WTC11 (cell line): ENCODE measurements at regions not wholly inside any gene's neighbourhood (a gene's known extent, or its start where the extent isn't known, plus 50 kb on each side); places are given as distances from the start of the nearest gene placed in this dataset.

Experiments
- ATAC-seq: fragments of 200-7000 bp; cut with Tn5 transposase; 2 replicates; pipeline ENCODE4 v1.10.0; 2021; ENCODE audit warnings: mild to moderate bottlenecking, moderate library complexity
- CTCF ChIA-PET: fragments of 300-600 bp; sonication (Branson Sonifier 250); formaldehyde crosslinking; loops from one replicate; lab custom pipeline; 2021; ENCODE audit warnings: antibody characterized with exemption; lab: Charles Lee
- POLR2A ChIA-PET: fragments of 350-600 bp; sonication (Branson Sonifier 250); formaldehyde crosslinking; loops from one replicate; lab custom pipeline; 2021; ENCODE audit warnings: antibody characterized with exemption; lab: Charles Lee
- DNase-seq: peaks from one replicate; pipeline ENCODE4 v3.0.0; 2021; ENCODE audit warnings: low spot score
- H3K27ac Mint-ChIP-seq: 2 replicates; pipeline ENCODE4 v1.8.0; 2021; ENCODE audit warnings: mixed read lengths
- H3K27me3 Mint-ChIP-seq: 2 replicates; pipeline ENCODE4 v1.8.0; 2021; ENCODE audit warnings: low read depth, mild to moderate bottlenecking, moderate library complexity, mixed read lengths
- H3K36me3 Mint-ChIP-seq: 2 replicates; pipeline ENCODE4 v1.8.0; 2021; ENCODE audit warnings: mixed read lengths
- H3K4me1 Mint-ChIP-seq: 2 replicates; pipeline ENCODE4 v1.8.0; 2022; ENCODE audit warnings: mixed read lengths
- H3K4me3 Mint-ChIP-seq: 2 replicates; pipeline ENCODE4 v1.8.0; 2021; ENCODE audit warnings: mild to moderate bottlenecking, moderate library complexity, mixed read lengths
- H3K9me3 Mint-ChIP-seq: 2 replicates; pipeline ENCODE4 v1.8.0; 2021; ENCODE audit warnings: mixed read lengths
- ATF3 ChIP-seq: sonication (generic); formaldehyde crosslinking; conservative IDR thresholded peaks from 2 replicates; pipeline ENCODE4 v1.8.1; 2022; ENCODE audit warnings: mild to moderate bottlenecking, missing genetic modification reagents
- ATF6 ChIP-seq: sonication (generic); formaldehyde crosslinking; IDR thresholded peaks from 2 replicates; pipeline ENCODE4 v1.8.1; 2023; ENCODE audit warnings: mild to moderate bottlenecking, missing genetic modification reagents
- CBFB ChIP-seq: sonication (generic); formaldehyde crosslinking; IDR thresholded peaks from 2 replicates; pipeline ENCODE4 v1.8.1; 2022; ENCODE audit warnings: mild to moderate bottlenecking, low read depth, missing genetic modification reagents
- CTCF ChIP-seq: fragments of 200-600 bp; IDR thresholded peaks from 2 replicates; pipeline ENCODE4 v1.8.0; 2022; ENCODE audit warnings: antibody characterized with exemption
- E2F5 ChIP-seq: sonication (generic); formaldehyde crosslinking; IDR thresholded peaks from 2 replicates; pipeline ENCODE4 v1.8.1; 2022; ENCODE audit warnings: mild to moderate bottlenecking, moderate library complexity, missing genetic modification reagents
- ERG ChIP-seq: fragments of 250-450 bp; sonication (Bioruptor Pico); IDR thresholded peaks from 2 replicates; pipeline ENCODE4 v1.8.0; 2021; ENCODE audit warnings: mild to moderate bottlenecking
- FOXJ3 ChIP-seq: sonication (generic); formaldehyde crosslinking; IDR thresholded peaks from 2 replicates; pipeline ENCODE4 v1.9.0; 2021; ENCODE audit warnings: missing genetic modification reagents, mild to moderate bottlenecking, borderline replicate concordance
- HMGA2 ChIP-seq: fragments of 250-450 bp; sonication (Bioruptor Pico); IDR thresholded peaks from 2 replicates; pipeline ENCODE4 v1.4.0; 2021; ENCODE audit warnings: mild to moderate bottlenecking, moderate library complexity
- IRF2 ChIP-seq: sonication (generic); formaldehyde crosslinking; IDR thresholded peaks from 2 replicates; pipeline ENCODE4 v1.8.0; 2022; ENCODE audit warnings: low read depth, missing genetic modification reagents, borderline replicate concordance
- JAZF1 ChIP-seq: fragments of 250-450 bp; sonication (Bioruptor Pico); IDR thresholded peaks from 2 replicates; pipeline ENCODE4 v1.9.0; 2021; ENCODE audit warnings: moderate library complexity, mild to moderate bottlenecking, inconsistent platforms
- KAT7 ChIP-seq: sonication (generic); formaldehyde crosslinking; IDR thresholded peaks from 2 replicates; pipeline ENCODE4 v1.8.1; 2023; ENCODE audit warnings: missing genetic modification reagents, mild to moderate bottlenecking, borderline replicate concordance
- MLX ChIP-seq: sonication (generic); formaldehyde crosslinking; IDR thresholded peaks from 2 replicates; pipeline ENCODE4 v1.8.1; 2023; ENCODE audit warnings: mild to moderate bottlenecking, missing genetic modification reagents, moderate library complexity
- MXD4 ChIP-seq: fragments of 250-450 bp; sonication (Bioruptor Pico); IDR thresholded peaks from 2 replicates; pipeline ENCODE4 v1.8.0; 2021; ENCODE audit warnings: mild to moderate bottlenecking, moderate library complexity, borderline replicate concordance
- MYBL2 ChIP-seq: sonication (generic); formaldehyde crosslinking; IDR thresholded peaks from 2 replicates; pipeline ENCODE4 v1.8.1; 2023; ENCODE audit warnings: mild to moderate bottlenecking, moderate library complexity, missing genetic modification reagents
- NFE2L1 ChIP-seq: sonication (generic); formaldehyde crosslinking; IDR thresholded peaks from 2 replicates; pipeline ENCODE4 v1.8.1; 2023; ENCODE audit warnings: missing genetic modification reagents
- STAT6 ChIP-seq: sonication (generic); formaldehyde crosslinking; conservative IDR thresholded peaks from 2 replicates; pipeline ENCODE4 v1.8.1; 2023; ENCODE audit warnings: mild to moderate bottlenecking, low read depth, missing genetic modification reagents, moderate library complexity
- USF2 ChIP-seq: sonication (generic); formaldehyde crosslinking; IDR thresholded peaks from 2 replicates; pipeline ENCODE4 v1.8.1; 2023; ENCODE audit warnings: mild to moderate bottlenecking, missing genetic modification reagents, moderate library complexity
- ZNF423 ChIP-seq: fragments of 250-450 bp; sonication (Bioruptor Pico); IDR thresholded peaks from 2 replicates; pipeline ENCODE4 v2.1.2; 2022; ENCODE audit warnings: mild to moderate bottlenecking, moderate library complexity
- ZNF512 ChIP-seq: sonication (generic); formaldehyde crosslinking; IDR thresholded peaks from 2 replicates; pipeline ENCODE4 v1.8.1; 2022; ENCODE audit warnings: missing genetic modification reagents, borderline replicate concordance
- ZSCAN18 ChIP-seq: fragments of 250-450 bp; sonication (Bioruptor Pico); IDR thresholded peaks from 2 replicates; pipeline ENCODE4 v2.1.2; 2022; ENCODE audit warnings: mild to moderate bottlenecking, moderate library complexity

- TF ChIP-seq MXD4 (CRISPR knock-in tag) (no peak), ERG (no peak), ZSCAN18 (CRISPR knock-in tag) (no peak), E2F5 (CRISPR knock-in tag) (no peak)
These were observed 1536.8 kb downstream of the KCNT2 start (continued) for GRCh38 chr1:195071461-195071860.

GRCh38 chr1:195065437-195065836 is 1542.8 kb downstream of the KCNT2 start:
- H3K4me3 Mint-ChIP-seq, result no peak overlapping the region
- ATAC-seq, result no peak

More at GRCh38 chr1:195065437-195065836, 1542.8 kb downstream of the KCNT2 start:
- no peak for TF ChIP-seq HMGA2 (CRISPR knock-in tag)
- TF ChIP-seq MLX (CRISPR knock-in tag), result no peak
- no peak for TF ChIP-seq ZNF423
- no peak for TF ChIP-seq KAT7
- TF ChIP-seq FOXJ3 (CRISPR knock-in tag), result no peak
- TF ChIP-seq CBFB, result no peak
- no peak for TF ChIP-seq STAT6 (CRISPR knock-in tag)
- no peak for TF ChIP-seq MYBL2 (CRISPR knock-in tag)
- TF ChIP-seq JAZF1 (CRISPR knock-in tag), result no peak
- TF ChIP-seq USF2 (CRISPR knock-in tag), result no peak
- no peak for TF ChIP-seq ZNF512 (CRISPR knock-in tag)
- no peak for TF ChIP-seq NFE2L1 (CRISPR knock-in tag)
- TF ChIP-seq IRF2 (CRISPR knock-in tag), result no peak
- TF ChIP-seq CTCF, result no peak
- TF ChIP-seq ATF6 (CRISPR knock-in tag), result no peak
- TF ChIP-seq ATF3 (CRISPR knock-in tag), result no peak
- H3K9me3 Mint-ChIP-seq, result no peaks in the 10 kb centered on the region
- DNase-seq, result no peak
- POLR2A ChIA-PET, result interaction anchor here (1.2 kb wide), 1 partner anchor 31 kb away, joined by 4 read pairs; no protein-coding TSS in a partner anchor
- H3K27ac Mint-ChIP-seq, result no peak overlapping the region
- no peaks in the 10 kb centered on the region for H3K4me1 Mint-ChIP-seq
- CTCF ChIA-PET, result interaction anchor here (0.6 kb wide), 1 partner anchor 210 kb away, joined by 3 read pairs; no protein-coding TSS in a partner anchor
- H3K27me3 Mint-ChIP-seq, result no peaks in the 10 kb centered on the region
- H3K36me3 Mint-ChIP-seq, result no peaks in the 10 kb centered on the region
